HG02973 (cell line): ENCODE measurements at regions not wholly inside any gene's neighbourhood (a gene's known extent, or its start where the extent isn't known, plus 50 kb on each side); places are given as distances from the start of the nearest gene placed in this dataset.
"Not testable (repeated sequence)": the region's sequence is repeated elsewhere in the genome, so short reads cannot be mapped to it uniquely, and the experiment has no call there.

Experiments used
- ATAC-seq: cut with Tn5 transposase; IDR thresholded peaks from one replicate; pipeline ENCODE4 v1.9.1; 2021; ENCODE audit warnings: moderate library complexity; ENCODE audit not compliant: unreplicated experiment

DNA sequence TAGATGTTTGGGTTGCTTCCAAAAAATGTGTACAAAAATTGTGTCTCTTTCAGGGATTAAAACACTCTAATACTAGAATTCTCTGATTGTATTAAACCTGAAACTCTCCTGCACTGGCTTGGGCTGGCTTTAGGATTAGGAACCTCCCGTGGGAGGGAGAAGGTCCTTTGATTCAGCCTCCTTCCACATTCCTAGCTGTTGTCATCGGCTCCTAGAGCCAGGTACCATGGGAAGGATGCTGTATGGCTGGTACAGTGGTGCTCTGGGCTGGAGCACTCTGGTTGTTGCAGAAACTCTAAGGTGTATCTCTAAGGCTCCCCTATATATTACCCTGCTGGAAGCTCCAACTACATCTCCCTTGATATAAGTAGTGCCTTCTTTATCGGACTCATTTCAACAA, 245.2 kb upstream of the FOXK1 start:
- no peak for ATAC-seq

DNA sequence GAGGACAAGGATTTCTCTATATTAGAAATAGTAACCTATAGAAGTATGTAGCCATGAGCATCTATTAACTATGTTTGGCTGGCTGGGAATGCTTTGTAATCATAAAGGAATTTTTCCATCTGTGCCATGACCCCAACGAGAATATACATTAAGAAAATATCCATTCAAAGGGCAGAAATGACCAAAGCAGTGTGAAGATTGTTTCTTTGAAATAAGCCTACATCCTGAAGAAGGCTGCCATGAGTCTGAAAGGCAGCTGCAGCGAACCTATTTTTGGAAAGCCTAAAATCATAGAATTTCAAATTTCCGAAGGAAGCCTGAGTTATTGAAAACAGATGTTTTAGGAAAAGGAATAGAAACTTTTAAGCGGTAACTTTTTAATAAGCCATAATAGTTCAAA, 244.2 kb upstream of the FOXK1 start:
- ATAC-seq: no peak

DNA sequence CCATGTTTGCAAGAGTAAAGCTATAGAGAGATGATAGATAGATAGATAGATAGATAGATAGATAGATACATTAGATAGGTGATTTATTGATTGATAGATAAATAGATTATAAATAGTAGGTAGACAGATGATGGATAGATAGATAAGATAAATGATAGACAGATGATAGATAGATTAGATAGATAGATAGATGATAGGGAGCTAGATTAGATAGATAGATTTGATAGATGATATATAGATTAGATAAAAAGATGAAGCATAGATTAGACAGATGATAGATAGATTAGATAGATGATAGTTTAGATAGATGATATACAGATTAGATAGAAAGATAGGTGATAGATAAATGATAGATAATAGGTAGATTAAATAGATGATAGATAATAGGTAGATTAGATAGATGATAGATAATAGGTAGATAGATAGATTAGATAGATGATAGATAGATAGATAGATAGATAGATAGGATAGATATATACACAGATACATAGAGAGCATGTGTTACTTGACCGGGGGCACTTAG, 243.3 kb upstream of the FOXK1 start:
- no peak for ATAC-seq

DNA sequence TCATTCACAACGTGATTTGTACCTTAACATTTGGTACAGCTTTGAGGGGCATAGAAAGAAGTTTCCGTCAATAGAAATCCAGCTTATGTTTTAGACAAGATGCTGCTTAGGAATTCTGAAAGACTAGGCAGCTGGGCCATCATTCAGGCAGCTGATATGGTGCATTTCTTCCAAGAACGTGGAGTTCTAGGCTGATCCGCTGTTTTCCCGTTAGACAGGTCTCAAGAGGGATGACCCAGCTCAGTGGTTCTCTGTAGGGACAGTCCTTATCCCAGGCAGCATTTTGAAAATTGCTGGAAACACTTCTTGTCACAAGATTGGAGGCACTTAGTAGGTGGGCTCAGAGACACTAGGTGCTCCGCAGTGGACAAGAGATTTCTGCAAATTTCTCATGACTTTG, 242.7 kb upstream of the FOXK1 start:
- no peak for ATAC-seq

DNA sequence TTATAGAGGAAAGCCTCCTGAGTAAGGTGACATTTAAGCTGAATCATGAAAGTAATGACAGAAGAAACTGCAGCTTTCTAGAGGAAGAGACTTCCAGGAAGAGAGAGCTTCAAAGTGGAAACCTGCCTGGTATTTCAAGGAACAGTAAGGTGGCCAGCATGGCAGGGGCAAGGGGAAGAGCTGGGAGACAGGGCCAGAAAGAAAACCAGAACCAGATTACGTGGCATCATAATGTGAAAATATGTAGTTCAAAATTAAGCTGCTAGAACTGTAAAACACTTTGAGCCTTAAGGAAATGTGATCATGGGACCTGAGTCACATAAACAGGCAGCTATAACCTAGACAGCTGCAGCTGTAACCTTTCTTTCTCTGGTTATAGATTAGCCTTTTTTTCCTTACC, 238.0 kb upstream of the FOXK1 start:
- no peak for ATAC-seq

DNA sequence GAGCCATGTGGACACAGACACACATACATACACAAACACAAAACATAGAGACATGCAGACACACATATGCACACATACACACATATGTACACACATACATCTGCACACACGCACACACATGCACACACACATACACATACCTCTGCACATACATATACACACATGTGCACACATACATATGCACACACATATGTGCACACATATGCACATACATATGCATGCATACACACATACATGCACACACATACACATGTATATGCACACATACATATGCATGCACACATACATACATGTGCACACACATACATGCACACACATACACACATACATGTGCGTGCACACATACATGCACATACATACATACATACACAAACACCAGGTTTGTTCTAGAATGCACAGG, 236.3 kb upstream of the FOXK1 start:
- no peak for ATAC-seq

DNA sequence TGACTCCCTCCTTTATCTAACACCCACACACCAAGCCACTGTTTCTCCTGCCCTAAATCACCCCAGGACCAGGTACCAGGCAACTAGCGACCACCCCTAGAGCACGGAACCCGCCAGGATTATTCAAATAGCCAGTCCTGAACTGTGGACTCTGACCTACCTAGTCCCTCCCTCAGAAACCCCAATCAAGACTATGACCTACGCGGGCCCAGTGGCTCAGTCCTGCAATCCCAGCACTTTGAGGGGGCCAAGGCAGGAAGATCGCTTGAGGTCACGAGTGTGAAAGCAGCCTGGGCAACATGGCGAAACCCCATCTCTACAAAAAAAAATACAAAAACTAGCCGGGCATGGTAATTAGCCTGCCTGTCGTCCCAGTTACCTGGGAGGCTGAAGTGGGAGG, 232.8 kb upstream of the FOXK1 start:
- no peak for ATAC-seq

DNA sequence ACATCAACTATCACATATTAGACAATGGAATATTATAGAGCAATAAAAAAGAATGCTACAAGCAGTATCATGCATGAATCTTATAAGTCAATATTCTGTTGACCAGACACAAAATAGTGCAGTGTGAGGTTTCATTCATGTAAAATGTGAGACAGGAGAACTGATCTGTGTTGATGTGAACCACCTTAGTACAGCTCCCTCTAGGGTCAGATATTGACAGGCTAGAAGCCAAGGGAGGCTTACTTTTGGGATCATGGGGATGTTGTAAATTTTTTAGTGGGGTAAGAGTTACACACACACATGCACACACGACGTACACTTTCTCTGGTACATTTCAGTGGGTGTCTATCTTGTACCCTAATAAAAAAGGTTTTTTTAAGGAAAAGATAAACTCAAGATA, 231.6 kb upstream of the FOXK1 start:
- no peak for ATAC-seq

DNA sequence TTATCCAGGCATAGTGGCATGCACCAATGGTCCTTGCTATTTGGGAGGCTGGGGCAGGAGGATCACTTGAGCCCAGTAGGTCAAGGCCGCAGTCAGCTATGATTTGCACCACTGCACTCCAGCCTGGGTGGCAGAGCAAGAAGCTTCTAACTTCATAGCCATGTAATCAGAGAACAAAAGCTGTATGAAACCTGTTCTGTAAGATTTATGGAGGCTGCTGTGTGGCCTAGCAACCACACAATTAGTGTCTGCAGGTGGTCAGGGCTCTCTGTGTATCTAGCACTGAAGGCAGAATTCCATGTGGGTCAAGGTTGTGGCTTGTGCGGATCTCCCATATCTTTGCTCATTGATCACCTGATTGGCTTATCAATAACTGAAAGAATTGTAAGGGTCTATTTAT, 221.5 kb upstream of the FOXK1 start:
- no peak for ATAC-seq

DNA sequence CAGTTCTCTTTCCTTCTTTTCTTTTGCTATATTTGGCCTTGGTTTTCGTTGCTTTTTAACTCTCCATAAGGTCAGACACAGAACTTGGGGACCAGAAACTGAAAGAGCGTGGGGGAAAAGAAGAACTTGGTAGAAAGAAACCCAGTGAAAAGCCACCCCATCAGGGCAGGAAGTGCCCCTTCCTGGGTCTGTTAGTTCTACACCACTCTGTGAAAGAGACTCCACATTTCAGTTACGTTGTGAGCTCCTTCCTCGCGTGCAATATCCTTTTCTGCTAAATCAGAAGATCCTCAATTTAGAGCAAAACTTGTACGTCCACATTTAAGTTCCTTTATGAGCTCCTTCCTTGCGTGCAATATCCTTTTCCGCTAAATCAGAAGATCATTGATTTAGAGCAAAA, 220.6 kb upstream of the FOXK1 start:
- ATAC-seq: no peak

DNA sequence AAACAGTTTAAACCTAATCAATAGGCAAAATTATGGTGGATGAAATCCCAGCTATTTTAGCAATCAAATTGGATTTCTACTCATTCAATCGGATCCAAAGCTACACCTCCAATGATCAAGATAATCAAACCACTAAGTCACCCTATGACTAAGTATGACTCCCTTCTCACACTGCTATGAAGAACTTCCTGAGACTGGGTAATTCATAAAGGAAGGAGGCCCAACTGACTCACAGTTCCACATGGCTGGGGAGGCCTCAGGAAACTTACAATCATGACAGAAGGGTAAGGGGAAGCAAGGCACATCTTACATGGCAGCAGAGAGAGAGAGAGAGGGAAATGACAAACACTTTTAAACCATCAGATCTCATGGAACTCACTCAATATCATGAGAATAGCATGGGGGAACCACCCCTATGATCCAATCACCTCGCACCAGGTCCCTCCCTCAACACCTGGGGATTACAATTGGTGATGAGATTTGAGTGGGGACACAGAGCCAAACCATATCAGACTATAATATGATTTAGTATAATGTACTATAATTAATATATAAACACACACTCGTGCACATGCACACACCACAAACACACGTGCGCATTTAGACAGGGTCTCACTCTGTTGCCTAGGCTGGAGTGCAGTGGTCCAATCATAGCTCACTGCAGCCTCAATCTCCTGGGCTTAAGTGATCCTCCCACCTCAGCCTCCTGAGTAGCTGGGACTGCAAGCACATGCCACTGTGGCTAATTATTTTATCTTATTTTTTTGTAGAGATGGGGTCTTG, 213.6 kb upstream of the FOXK1 start:
- no peak for ATAC-seq

DNA sequence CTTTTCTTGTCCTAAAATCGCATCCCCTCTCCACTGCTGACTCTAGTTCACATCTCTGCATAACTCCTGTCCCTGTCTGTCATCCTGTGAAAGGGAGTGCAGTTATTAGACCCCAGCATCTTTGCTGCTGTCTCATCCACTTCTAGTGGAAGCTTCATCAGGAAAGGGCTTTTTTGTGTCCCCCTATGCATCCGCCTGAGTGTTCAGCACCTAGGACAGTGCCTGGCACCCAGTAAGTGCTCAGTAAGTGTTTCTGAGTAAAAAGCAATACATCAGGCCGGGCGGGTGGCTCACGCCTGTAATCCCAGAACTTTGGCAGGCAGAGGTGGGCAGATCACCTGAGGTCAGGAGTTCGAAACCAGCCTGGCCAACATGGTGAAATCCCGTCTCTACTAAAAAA, 211.8 kb upstream of the FOXK1 start:
- ATAC-seq: no peak

DNA sequence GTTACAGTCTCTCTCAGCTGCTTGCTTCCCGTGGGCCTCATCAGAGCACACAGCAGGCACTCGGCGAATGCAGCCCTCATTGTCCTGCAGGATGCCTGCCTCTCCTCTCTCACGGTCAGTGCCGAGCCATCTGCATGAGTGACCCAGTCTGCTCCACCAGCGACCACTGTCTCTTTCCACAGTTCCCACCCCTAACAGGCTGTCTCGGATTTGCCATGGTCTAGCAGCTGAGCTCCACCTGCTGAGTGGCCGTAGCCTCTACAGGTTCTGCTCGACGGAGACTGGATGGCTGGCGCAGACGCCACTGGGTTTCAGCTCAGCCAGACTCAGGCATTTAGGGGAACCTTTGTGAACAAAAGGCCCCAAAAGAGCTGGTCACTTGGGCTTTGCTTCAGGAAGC, 209.4 kb upstream of the FOXK1 start:
- ATAC-seq: no peak

DNA sequence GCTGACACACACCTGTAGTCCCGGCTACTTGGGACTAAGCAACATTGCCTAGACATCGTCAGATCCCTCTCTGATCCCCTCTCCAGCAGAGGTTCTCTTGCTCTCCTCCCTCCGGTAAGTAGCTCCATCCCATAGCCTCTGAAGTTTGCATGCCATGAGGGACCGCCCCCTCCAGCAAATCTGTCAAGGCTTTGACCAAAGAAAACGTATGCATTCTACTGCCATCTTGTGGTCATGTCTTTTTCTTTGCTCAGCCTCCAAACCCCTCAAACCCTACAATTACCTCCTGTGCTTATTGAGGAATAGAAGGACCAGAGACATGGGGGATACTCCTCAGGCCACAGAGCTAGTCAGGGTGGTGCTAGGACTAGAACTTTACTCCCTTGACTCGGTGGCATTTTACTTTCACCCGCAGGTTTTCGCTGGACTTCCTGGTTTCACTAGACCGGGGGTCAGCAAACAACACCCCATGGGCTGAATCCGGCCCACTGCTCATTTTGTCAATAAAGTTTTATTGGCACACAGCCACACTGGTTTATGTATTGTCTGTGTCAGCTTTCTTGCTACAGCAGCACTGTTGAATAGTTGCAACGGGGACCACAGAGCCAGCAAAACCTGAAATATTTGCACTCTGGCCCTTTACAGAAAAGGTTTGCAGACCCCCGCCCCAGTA, 202.6 kb upstream of the FOXK1 start:
- no peak for ATAC-seq

DNA sequence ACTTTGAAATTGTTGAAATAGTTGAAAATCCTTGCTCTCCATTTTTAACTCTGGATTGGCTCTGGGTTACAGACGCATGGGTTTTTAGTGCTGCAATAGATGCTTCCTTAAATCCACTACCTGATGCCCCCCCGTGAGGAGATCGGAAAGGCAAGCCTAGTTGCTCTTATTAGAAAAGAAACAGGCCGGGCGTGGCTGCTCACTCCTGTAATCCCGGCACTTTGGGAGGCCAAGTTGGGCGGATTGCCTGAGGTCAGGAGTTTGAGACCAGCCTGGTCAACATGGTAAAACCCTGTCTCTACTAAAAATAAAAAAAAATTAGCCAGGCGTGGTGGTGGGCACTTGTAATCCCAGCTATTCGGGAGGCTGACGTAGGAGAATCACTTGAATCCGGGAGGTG, 202.0 kb upstream of the FOXK1 start:
- not testable (repeated sequence) for ATAC-seq

DNA sequence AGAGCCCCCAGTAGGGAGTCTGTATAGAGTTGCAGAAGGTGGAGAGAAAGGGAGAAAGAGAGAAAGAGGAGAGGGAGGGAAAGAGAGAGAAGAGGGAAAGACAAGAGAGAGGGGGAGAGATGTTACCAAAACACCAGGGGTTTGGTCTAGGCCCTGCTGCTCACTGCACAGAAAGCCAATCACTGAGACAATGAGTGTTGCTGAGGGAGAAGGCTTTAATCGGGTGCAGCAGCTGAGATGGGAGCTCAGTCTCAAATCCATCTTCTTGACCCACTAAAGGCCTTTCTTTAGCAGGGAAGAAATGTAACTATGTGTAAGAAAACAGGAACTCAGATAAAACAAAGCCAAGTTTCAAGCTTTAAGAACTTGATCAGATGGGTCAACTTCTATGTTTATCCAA, 198.2 kb upstream of the FOXK1 start:
- ATAC-seq: no peak

DNA sequence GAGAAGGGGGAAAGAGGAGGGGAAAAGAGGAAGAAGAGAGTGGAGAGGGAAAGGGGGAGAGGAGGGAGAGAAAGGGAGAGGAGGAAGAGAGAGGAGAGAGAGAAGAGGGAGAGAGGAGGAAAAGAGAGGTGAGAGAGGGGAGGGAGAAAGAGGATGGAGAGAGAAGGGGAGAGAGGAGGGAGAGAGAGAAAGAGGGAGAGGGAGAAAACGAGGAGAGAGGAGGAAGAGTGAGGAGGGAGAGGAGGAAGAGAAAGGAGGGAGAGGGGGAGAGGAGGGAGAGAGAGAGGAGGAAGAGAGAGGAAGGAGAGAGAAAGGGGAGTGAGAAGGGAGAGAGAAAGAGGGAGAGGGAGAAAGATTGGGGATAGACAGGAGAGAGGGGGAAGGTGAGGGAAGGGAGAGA, 197.6 kb upstream of the FOXK1 start:
- ATAC-seq: no peak

DNA sequence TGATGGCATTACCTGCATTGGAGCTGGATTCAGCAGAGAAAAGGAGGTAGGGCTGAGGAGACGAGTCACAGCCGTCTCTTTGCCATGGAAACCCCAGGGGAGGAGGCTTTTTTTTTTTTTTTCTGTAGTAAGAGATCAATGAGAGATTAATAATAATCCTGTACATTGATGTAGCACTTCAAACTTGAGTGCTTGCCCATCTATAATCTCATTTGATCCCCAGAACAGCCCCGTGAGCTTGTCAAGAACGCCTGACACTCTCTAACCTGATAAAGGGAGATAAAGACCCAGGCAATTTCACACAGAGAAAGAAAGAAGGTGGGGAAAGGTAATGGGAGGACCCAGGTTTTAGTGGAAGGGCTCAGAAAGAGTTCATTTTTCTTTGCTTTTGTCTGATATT, 195.2 kb upstream of the FOXK1 start:
- ATAC-seq: no peak

DNA sequence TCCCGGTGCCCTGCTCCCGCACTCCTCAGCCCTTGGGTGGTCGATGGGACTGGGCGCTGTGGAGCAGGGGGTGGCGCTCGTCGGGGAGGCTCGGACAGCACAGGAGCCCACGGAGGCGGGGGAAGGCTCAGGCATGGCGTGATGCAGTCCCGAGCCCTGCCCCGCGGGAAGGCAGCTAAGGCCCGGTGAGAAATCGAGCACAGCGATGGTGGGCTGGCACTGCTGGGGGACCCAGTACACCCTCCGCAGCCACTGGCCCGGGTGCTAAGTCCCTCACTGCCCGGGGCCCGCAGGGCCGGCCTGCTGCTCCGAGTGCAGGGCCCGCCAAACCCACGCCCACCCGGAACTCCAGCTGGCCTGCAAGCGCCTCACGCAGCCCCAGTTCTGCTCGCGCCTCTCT, 185.2 kb upstream of the FOXK1 start:
- ATAC-seq: not testable (repeated sequence)

DNA sequence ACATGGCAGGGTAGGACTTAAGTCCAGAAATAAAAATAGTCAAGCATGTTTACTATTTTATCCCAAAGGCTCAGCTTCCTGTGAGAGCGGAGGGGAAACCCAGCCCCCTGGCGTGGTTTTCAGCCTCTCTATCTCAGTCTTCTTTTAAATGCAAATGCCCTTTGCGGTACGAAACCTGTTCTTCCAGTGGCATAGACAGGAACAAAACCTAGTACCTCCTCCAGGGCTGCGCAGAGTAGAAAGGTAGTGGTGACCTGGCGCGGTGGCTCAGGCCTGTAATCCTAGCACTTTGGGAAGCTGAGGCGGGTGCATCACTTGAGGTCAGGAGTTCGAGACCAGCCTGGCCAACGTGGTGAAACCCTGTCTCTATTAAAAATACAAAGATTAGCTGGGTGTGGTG, 181.3 kb upstream of the FOXK1 start:
- ATAC-seq: no peak

DNA sequence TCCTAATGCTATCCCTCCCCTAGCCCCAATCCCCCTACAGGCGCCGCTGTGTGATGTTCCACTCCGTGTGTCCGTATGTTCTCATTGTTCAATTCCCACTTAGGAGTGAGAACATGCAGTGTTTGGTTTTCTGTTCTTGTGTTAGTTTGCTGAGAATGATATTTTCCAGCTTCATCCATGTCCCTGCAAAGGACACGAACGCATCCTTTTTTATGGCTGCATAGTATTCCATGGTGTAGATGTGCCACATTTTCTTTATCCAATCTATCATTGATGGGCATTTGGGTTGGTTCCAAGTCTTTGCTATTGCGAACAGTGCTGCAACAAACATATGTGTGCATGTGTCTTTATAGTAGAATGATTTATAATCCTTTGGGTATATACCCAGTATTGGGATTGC, 174.2 kb upstream of the FOXK1 start:
- not testable (repeated sequence) for ATAC-seq

DNA sequence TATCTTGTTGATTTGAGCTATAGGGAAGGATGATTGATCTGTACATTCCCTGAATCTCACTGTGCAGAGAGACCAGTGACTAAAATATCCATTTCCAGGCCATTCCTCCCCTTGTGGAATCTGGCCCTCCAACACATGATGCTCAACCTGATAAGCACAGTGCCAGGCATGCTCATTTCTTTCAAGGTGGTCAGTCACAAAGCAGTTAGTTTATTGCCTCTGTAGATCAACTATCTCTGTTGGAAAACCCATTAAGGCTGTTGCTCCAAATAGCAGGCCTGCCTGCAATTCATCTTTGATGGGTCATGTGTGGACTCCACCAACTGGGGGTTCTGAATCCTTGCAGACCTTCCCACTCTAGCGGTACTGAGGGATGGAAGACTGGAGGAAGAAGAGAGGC, 168.6 kb upstream of the FOXK1 start:
- ATAC-seq: no peak
